Ascending aorta (tissue), 2 donors: ENCODE measurements at regions not wholly inside any gene's neighbourhood (a gene's known extent, or its start where the extent isn't known, plus 50 kb on each side); places are given as distances from the start of the nearest gene placed in this dataset.
A peak's percentile ranks its signal among the peaks of the same experiment; 100 is the strongest.

Source experiments
- DNase-seq, 2 donors: peaks; one replicate each; pipeline ENCODE4 v3.0.0-alpha.2; 2019; ENCODE audit warnings: low spot score in 2 of 2
- H3K27ac ChIP-seq, 2 donors: fragments of 200-600 bp; sonication (generic); one replicate each; pipeline ENCODE4 v1.5.1; 2016 to 2017; ENCODE audit warnings: mild to moderate bottlenecking in 1 of 2
- H3K27me3 ChIP-seq: fragments of 200-600 bp; sonication (generic); one replicate; pipeline ENCODE4 v1.5.1; 2017
- H3K36me3 ChIP-seq, 2 donors: fragments of 200-600 bp; sonication (generic); one replicate each; pipeline ENCODE4 v1.5.1; 2016
- H3K4me1 ChIP-seq, 2 donors: fragments of 200-600 bp; sonication (generic); one replicate each; pipeline ENCODE4 v1.5.1; 2016 to 2017; ENCODE audit warnings: mild to moderate bottlenecking in 1 of 2
- H3K4me3 ChIP-seq, 2 donors: fragments of 200-600 bp; sonication (generic); one replicate each; pipeline ENCODE4 v1.5.1; 2016 to 2017; ENCODE audit warnings: mild to moderate bottlenecking in 1 of 2
- H3K9me3 ChIP-seq, 2 donors: fragments of 200-600 bp; sonication (generic); one replicate each; pipeline ENCODE4 v1.5.1; 2016
- intact Hi-C: fragments of 100-400 bp; cut with DNase I; formaldehyde crosslinking; loops from one replicate; pipeline ENCODE4 v1.15.1; 2023
- TF ChIP-seq, protein P1 (sequence below), 3 experiments: fragments of 200-600 bp in 2 of 3; fragments of 450-650 bp in 1 of 3; sonication (generic) in 2 of 3; IDR thresholded peaks; one replicate each; pipeline ENCODE4 v1.5.1; 2016 to 2019; ENCODE audit warnings: antibody characterized with exemption in 3 of 3, mild to moderate bottlenecking in 1 of 3, moderate library complexity in 1 of 3

GRCh38 chr9:129353697-129354336, 175.8 kb upstream of the IER5L start:
- intact Hi-C loops = loop anchor here (10.0 kb wide), 1 partner anchor 59 kb away; no protein-coding TSS in a partner anchor
- Histone ChIP-seq H3K9me3 (peaks cover 8 to 10% of the 10 kb centered on the region in 2 donors), H3K27me3 (no peaks in the 10 kb centered on the region), H3K4me3 (no peak overlapping the region), H3K36me3 (no peaks in the 10 kb centered on the region), H3K4me1 (peaks cover 10 to 22% of the 10 kb centered on the region in 2 donors), H3K27ac (peak overlapping the region; percentile 40 to 48)
- TF ChIP-seq, protein P1, sequence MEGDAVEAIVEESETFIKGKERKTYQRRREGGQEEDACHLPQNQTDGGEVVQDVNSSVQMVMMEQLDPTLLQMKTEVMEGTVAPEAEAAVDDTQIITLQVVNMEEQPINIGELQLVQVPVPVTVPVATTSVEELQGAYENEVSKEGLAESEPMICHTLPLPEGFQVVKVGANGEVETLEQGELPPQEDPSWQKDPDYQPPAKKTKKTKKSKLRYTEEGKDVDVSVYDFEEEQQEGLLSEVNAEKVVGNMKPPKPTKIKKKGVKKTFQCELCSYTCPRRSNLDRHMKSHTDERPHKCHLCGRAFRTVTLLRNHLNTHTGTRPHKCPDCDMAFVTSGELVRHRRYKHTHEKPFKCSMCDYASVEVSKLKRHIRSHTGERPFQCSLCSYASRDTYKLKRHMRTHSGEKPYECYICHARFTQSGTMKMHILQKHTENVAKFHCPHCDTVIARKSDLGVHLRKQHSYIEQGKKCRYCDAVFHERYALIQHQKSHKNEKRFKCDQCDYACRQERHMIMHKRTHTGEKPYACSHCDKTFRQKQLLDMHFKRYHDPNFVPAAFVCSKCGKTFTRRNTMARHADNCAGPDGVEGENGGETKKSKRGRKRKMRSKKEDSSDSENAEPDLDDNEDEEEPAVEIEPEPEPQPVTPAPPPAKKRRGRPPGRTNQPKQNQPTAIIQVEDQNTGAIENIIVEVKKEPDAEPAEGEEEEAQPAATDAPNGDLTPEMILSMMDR (IDR thresholded peaks at IDR 0.05) = peak in 1 of 3 experiments; percentile 14
- DNase-seq = no peak

DNA sequence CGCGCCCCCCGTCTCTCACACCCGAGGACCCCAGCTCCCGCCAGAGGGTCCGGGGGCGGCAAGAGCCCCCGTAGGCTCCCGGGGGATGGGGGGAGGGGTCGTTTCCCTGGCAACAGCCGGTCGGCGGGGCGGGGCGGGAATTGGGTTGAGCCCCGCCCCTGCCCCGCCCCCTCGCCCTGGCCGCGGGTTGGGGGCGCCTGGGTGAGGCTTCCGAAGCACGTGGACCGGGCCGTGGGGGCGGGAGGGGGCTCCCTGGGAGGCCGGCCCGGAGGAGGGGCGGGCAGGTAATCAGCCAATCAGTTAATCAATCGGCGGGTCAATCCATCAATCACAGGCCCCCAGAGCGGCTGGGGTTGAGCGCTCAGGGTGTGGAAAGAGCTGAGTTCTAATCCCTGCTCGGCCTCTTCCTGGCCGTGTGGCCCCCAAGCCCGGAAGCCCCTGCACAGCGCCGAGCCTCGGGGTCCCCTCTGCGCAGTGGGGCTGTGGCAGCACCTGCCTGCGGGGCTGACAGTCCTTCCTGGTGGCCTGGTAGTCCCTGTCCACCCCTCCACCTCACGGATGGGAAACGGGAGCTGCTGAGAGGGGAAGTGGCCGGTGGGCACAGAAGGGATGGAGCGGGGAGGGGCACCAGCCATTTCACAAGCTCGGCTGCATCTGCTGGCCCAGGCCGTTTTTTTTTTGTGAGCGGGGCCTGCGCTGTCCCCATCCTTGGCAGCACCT, 174.2 kb upstream of the IER5L start:
- intact Hi-C loops = loop anchor here (10.0 kb wide), 1 partner anchor 58 kb away; no protein-coding TSS in a partner anchor
- peak overlapping the region; percentile 39 to 63 for H3K4me3 ChIP-seq
- H3K36me3 ChIP-seq = no peaks in the 10 kb centered on the region
- DNase-seq = no peak
- H3K27me3 ChIP-seq = no peaks in the 10 kb centered on the region
- peak overlapping the region; percentile 22 to 49 for H3K27ac ChIP-seq
- H3K4me1 ChIP-seq = peaks cover 10 to 22% of the 10 kb centered on the region in 2 donors
- H3K9me3 ChIP-seq = peaks cover 8 to 10% of the 10 kb centered on the region in 2 donors
- TF ChIP-seq, protein P1 (IDR thresholded peaks at IDR 0.05) = no peak

- intact Hi-C loops = loop anchor here (10.0 kb wide), 1 partner anchor 57 kb away; no protein-coding TSS in a partner anchor
- Histone ChIP-seq H3K9me3 (peaks cover 8 to 10% of the 10 kb centered on the region in 2 donors), H3K27me3 (no peaks in the 10 kb centered on the region), H3K4me1 (peaks cover 10 to 22% of the 10 kb centered on the region in 2 donors), H3K4me3 (peak overlapping the region; percentile 39 to 63), H3K27ac (peak overlapping the region; percentile 22 to 49), H3K36me3 (no peaks in the 10 kb centered on the region)
- TF ChIP-seq, protein P1 (IDR thresholded peaks at IDR 0.05) = no peak
- DNase-seq = no peak
These were observed 173.6 kb upstream of the IER5L start for GRCh38 chr9:129351642-129352145.

- no peaks in the 10 kb centered on the region for H3K27me3 ChIP-seq
- H3K4me3 ChIP-seq = peak overlapping the region in 1 of 2 donors; percentile 63
- H3K36me3 ChIP-seq = no peaks in the 10 kb centered on the region
- no peak for DNase-seq
- H3K27ac ChIP-seq = peak overlapping the region; percentile 22 to 49
- peaks cover 6 to 10% of the 10 kb centered on the region in 2 donors for H3K9me3 ChIP-seq
- intact Hi-C loops = loop anchor here (10.0 kb wide), 1 partner anchor 56 kb away; no protein-coding TSS in a partner anchor
- TF ChIP-seq, protein P1 (IDR thresholded peaks at IDR 0.05) = no peak
- H3K4me1 ChIP-seq = peaks cover 10 to 22% of the 10 kb centered on the region in 2 donors
These were observed 173.1 kb upstream of the IER5L start for GRCh38 chr9:129351058-129351641.

DNA sequence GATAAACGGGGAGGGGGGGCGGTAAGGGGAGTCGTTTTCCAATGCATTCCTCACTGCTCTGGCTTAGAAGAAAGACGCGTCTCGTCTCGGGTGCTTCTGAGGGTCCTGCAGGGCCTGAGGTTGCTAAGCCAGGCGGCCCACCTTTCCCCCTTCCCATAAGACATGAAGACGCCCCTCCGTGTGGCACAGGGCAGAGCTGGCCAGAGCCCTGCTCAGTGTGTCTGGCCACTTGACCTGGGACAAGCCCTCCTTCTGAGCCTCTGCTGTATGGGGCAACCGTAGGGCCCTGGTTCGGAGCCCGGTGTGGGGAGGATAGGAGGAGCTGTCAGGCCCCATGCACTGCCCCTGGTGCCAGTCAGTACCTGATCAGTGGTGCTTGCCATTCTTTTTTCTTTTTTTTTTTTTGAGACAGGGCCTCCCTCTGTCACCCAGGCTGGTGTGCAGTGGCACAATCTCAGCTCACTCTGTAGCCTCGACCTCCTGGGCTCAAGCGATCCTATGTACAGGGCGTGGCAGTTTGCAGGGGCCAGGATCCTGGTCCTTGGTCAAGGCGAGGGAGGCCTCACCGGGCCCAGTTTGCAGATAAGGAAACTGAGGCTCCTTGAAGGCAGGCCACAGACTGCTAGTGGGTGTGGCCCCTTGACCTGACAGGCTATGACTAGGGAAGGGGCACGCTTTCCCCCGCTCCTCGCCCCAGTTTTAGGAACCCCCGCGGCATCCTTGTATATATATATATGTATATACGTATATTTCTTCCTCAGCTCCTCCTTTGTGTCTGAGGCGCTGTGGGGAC, 172.3 kb upstream of the IER5L start:
- no peak overlapping the region for H3K4me3 ChIP-seq
- peaks cover 0 to 4% of the 10 kb centered on the region in 2 donors for H3K9me3 ChIP-seq
- H3K27ac ChIP-seq = peak overlapping the region in 1 of 2 donors; percentile 22
- DNase-seq = no peak
- H3K36me3 ChIP-seq = no peaks in the 10 kb centered on the region
- H3K4me1 ChIP-seq = peaks cover 10 to 22% of the 10 kb centered on the region in 2 donors
- TF ChIP-seq, protein P1 (IDR thresholded peaks at IDR 0.05) = no peak
- intact Hi-C loops = loop anchor here (10.0 kb wide), 1 partner anchor 56 kb away; no protein-coding TSS in a partner anchor
- no peaks in the 10 kb centered on the region for H3K27me3 ChIP-seq
